Right atrium auricular region (tissue), 2 donors: ENCODE measurements at regions not wholly inside any gene's neighbourhood (a gene's known extent, or its start where the extent isn't known, plus 50 kb on each side); places are given as distances from the start of the nearest gene placed in this dataset.
A peak's percentile ranks its signal among the peaks of the same experiment; 100 is the strongest.
"Not testable (repeated sequence)": the region's sequence is repeated elsewhere in the genome, so short reads cannot be mapped to it uniquely, and the experiment has no call there.

Source experiments
- DNase-seq: peaks from one replicate; pipeline ENCODE4 v3.0.0-alpha.2; 2019; ENCODE audit warnings: low spot score
- H3K27ac ChIP-seq, 2 donors: fragments of 200-600 bp; sonication (generic); 1 replicate in 1 of 2; 2 replicates in 1 of 2; pipeline ENCODE4 v1.5.1; 2016 to 2019
- H3K27me3 ChIP-seq, 2 donors: fragments of 200-600 bp; sonication (generic); one replicate each; pipeline versions ENCODE4 v1.5.1 to v1.6.0; 2017 to 2019
- H3K36me3 ChIP-seq: fragments of 200-600 bp; sonication (generic); one replicate; pipeline ENCODE4 v1.5.1; 2016
- H3K4me1 ChIP-seq, 2 donors: fragments of 200-600 bp; sonication (generic); one replicate each; pipeline versions ENCODE4 v1.5.1 to v1.6.0; 2017 to 2019
- H3K4me3 ChIP-seq, 2 donors: fragments of 200-600 bp; sonication (generic); 1 replicate in 1 of 2; 2 replicates in 1 of 2; pipeline ENCODE4 v1.5.1; 2017 to 2019; ENCODE audit warnings: mild to moderate bottlenecking in 1 of 2, moderate library complexity in 1 of 2
- H3K9me3 ChIP-seq, 2 donors: fragments of 200-600 bp; sonication (generic); one replicate each; pipeline ENCODE4 v1.5.1; 2019
- CTCF ChIP-seq, 2 donors: fragments of 200-600 bp; sonication (generic); IDR thresholded peaks; one replicate each; pipeline ENCODE4 v1.5.1; 2019; ENCODE audit warnings: antibody characterized with exemption in 2 of 2

GRCh38 chr2:133992454-133992853, 261.4 kb upstream of the MGAT5 start:
- no peak for DNase-seq
- H3K36me3 ChIP-seq, result no peaks in the 10 kb centered on the region
- peaks cover 0 to 10% of the 10 kb centered on the region in 2 donors for H3K4me1 ChIP-seq
- H3K9me3 ChIP-seq, result no peaks in the 10 kb centered on the region
- no peaks in the 10 kb centered on the region for H3K27me3 ChIP-seq
- H3K27ac ChIP-seq, result peak overlapping the region in 1 of 2 donors; percentile 45
- H3K4me3 ChIP-seq, result no peak overlapping the region
- TF ChIP-seq CTCF (IDR thresholded peaks at IDR 0.05), result no peak

GRCh38 chr2:133993160-133993559, 260.7 kb upstream of the MGAT5 start:
- Histone ChIP-seq H3K27ac (peak overlapping the region; percentile 18 to 45), H3K9me3 (no peaks in the 10 kb centered on the region), H3K36me3 (no peaks in the 10 kb centered on the region), H3K4me1 (peaks cover 0 to 10% of the 10 kb centered on the region in 2 donors), H3K27me3 (no peaks in the 10 kb centered on the region), H3K4me3 (no peak overlapping the region)
- DNase-seq, result no peak
- no peak for TF ChIP-seq CTCF (IDR thresholded peaks at IDR 0.05)

GRCh38 chr2:133998726-133999125, 255.1 kb upstream of the MGAT5 start:
- not testable (repeated sequence) for H3K9me3 ChIP-seq, DNase-seq, H3K27me3 ChIP-seq

GRCh38 chr2:134002391-134002790, 251.5 kb upstream of the MGAT5 start:
- H3K27me3 ChIP-seq, result no peaks in the 10 kb centered on the region
- no peak for TF ChIP-seq CTCF (IDR thresholded peaks at IDR 0.05)
- no peaks in the 10 kb centered on the region for H3K9me3 ChIP-seq
- no peak overlapping the region for H3K4me3 ChIP-seq
- H3K4me1 ChIP-seq, result no peaks in the 10 kb centered on the region
- H3K36me3 ChIP-seq, result no peaks in the 10 kb centered on the region
- DNase-seq, result no peak
- no peak overlapping the region for H3K27ac ChIP-seq

More at GRCh38 chr2:133998726-133999125, 255.1 kb upstream of the MGAT5 start:
- H3K4me1 ChIP-seq, H3K4me3 ChIP-seq, H3K36me3 ChIP-seq, H3K27ac ChIP-seq: not testable (repeated sequence)

- DNase-seq, result no peak
- H3K27me3 ChIP-seq, result no peaks in the 10 kb centered on the region
- H3K9me3 ChIP-seq, result no peaks in the 10 kb centered on the region
- no peak overlapping the region for H3K4me3 ChIP-seq
- TF ChIP-seq CTCF (IDR thresholded peaks at IDR 0.05), result no peak
- H3K27ac ChIP-seq, result no peak overlapping the region
- no peaks in the 10 kb centered on the region for H3K36me3 ChIP-seq
- H3K4me1 ChIP-seq, result no peaks in the 10 kb centered on the region
These were observed 251.0 kb upstream of the MGAT5 start for GRCh38 chr2:134002921-134003320.

GRCh38 chr2:134004467-134004866, 249.4 kb upstream of the MGAT5 start:
- no peaks in the 10 kb centered on the region for H3K9me3 ChIP-seq
- no peak overlapping the region for H3K27ac ChIP-seq
- no peak for TF ChIP-seq CTCF (IDR thresholded peaks at IDR 0.05)

More at GRCh38 chr2:134004467-134004866, 249.4 kb upstream of the MGAT5 start:
- no peak for DNase-seq
- no peak overlapping the region for H3K4me3 ChIP-seq
- no peaks in the 10 kb centered on the region for H3K27me3 ChIP-seq
- H3K4me1 ChIP-seq, result no peaks in the 10 kb centered on the region
- no peaks in the 10 kb centered on the region for H3K36me3 ChIP-seq
